ENCODE measurements at regions not wholly inside any gene's neighbourhood (a gene's known extent, or its start where the extent isn't known, plus 50 kb on each side); places are given as distances from the start of the nearest gene placed in this dataset.

DNA sequence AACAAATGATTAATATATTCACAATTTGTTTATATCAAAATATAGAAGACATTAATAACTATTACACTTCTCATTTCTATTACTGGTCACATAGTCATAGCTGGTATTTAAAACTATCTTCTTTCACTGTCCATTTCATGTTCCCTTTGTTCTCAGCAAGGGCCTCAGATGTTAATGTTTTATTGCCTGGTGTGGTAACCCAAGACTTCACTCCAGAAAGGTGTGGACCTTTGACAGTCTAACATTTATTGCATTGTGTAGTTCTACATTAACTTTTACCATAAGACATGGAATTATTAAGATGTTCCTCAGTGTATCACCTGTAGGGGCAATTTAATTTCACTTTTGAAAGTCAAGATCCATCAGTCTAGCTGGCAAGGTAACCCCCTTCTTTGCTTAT is 691.3 kb downstream of the SQOR start:
- no peak for DNase-seq

DNA sequence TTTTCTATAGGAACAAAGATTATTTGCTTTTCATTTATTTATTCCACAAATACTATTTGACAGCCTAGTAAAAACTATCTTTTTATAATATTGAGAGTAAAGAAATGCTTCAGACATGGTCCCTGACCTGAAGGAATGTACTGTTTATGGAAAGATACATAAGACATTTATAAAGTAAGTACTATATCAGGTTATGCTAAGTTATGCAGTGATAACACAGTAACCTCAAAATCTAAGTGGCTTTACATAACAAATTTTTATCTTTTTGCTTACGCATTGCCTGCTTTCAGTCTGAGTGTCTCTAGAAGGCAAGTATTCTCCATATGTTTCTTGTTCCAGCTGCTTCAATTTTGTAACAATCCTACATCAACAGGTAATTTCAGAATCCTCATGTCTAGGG is 694.0 kb downstream of the SQOR start:
- no peak for DNase-seq

DNA sequence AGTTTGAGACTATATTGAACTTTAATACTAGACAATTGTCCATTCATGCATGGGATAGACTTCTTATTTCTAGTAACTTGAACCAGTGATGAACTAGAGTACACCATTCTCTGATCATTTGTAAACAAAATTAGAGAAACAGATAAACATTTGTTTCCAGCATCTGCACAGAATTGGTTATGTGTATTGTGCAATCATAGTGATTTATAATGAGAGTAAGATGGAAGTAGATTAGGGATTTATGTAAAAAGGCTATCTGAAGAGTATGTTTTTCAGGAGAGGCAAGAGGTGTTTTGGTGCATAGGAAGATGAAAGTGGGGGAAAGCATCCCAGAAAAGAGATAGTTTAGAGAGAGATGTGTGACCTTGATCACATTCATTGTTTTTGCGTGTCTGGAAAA is 695.0 kb downstream of the SQOR start:
- no peak for DNase-seq

DNA sequence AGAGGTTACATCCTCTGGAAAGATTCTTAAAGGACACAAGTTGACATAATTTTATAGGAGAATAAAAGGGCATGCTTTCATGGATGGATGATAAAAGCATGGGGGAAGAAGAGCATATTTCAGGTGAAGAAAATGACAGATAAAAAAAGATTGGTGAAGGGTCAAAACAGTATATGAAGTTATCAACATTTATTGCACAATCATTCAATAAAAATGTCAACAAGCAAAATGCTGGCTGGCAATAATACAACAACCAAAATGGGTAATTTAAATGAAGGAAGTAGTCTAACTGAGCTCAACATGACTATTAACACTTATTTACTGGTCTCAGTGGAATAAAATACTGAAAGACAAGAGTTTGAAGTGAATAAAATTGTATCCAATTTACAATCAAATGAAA is 696.7 kb downstream of the SQOR start:
- DNase-seq = no peak

DNA sequence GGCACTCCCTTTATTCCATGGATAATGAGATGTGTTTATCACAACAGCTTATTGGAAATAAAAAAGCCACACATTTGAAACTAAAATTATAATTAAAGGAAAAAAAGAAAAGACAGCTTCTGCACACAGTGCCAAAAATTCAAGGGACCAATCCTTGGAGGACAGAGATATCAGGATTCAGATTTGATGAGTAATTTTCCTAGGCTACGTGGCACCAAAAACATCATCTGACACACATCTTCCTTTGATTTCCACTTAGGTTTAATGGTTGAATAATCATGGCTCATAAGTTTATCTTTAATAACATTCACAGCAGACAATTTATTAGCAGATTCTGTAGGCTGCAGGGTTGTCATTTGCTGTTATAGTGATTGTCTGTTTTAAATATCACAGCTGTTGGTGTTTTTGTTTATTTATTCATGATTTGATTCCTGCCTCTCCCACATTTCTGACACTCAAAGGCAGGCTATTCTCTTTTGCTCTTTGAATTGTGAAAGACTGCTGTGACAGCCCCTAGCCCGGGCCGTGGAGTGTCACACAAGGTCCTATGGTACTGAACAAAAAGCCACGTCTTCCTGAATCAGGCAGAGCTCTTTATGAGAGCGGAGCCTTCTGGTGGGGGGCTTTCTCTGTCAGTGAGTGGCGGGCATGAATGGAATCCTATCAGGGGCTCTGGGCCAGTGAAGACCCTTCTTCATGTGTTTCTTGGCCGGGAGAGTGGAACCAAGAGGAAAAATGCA is 708.5 kb downstream of the SQOR start:
- no peak for DNase-seq

DNA sequence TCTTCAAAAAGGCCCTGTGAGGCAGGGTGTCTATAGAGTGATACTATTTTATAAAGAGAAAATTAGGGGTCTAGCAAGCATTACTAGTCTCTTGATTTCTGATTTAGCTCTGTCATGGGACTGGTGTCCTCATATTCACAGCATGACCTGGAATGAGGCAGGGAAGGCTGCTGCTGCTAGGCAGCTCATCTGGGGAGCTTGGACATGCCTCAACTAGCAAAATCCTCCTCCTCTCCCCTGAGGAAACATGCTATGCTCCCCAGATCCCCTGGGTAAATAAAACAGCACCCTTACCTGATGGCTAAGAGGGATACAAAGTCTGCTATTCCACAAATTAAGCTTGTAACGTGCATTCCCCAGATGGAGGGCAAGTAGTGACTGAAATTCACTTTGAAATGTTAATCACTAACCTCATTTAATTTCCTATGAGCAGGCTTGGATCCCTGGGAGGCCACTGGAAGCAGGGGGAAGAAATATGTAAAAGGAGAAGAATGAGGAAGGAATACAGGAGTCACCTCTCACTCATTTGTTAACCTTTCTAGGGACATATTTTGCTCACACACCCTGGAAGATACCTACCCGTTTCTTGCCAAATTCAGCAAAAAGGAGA is 709.4 kb downstream of the SQOR start:
- DNase-seq = no peak

DNA sequence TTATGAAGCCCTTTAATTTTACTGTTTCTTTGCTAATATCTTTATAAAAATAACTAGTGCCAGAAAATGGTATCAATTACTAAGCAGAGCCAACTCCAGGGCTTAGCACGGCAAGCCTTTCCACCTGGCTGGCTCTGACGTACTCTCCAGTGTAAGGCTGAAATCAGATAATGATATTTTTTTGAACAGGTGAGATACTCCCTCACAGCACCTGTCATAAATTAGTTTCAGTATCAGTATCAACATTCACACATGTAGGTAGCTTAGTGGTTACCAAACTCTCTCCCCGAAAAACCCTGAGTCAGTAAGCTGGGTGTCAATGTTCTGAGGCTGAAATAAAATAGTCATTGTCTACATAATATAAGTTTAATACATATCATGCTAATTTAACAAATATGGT is 710.1 kb downstream of the SQOR start:
- no peak for DNase-seq

DNA sequence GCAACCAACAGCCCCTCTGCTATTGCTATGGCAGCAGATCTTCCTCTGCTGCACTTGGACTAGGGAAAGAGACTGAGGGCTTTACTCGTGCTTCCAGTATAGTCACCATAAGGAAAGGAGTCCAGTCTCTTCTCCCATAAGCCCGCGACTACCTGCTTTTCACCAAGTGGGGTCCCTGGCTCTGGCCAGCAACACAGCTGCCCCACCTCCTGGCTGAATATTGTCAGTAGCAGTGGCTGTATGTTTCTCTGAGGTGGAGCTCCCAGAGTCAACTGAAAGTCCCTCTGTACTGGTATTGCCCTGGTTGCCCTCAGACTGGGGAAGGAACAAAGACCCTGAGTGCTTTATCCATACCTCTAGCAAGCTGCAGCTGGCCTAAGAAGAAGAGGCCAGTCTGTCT is 719.6 kb downstream of the SQOR start:
- DNase-seq = no peak

DNA sequence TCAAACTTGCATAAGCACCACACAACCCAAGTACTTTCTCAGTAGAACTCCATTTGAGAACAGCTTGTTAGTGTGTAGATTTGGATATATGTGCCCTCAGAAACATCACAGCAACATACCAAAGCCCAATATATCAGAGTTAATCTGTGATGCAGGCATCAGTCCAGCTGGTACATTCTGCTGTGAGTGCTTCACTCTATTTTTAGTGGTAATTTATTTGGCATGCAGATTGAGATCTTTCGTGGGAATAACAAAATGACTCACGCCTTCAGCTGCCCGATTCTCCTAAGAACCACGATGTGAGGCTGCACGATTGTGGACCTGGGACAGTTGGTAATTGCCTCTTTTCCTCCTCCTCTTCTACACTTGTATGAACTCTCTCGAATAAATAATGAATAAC is 730.7 kb downstream of the SQOR start:
- no peak for DNase-seq

DNA sequence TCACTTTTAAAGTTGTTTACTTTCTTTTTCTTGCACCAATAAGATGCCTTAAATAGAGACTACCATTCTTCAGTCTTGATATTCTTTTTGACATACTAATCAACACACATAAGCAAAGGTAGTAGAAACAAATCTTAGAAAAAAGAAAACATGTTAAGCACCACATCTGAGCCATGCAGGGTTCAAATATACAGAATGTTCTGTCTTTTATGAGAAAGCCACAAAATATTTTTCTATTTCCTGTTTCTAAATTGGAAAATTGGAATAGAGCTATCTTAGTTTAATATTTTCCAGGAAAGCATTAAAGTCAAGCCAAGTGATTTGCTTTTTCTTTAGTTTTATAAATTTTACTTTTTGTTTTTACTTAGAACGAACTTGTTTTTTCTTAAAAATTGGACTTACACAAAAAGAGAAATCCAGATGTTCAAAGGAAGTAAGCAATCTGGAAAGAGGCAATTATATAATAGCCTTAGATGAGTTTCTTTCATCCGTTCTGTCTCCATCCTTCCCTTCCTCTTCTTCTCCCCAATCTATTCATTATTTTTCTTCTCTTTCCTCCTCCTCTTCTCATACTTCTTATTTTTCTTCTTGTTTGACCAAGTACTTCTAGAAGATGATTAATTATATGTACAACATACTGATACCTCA is 731.7 kb downstream of the SQOR start:
- no peak for DNase-seq

DNA sequence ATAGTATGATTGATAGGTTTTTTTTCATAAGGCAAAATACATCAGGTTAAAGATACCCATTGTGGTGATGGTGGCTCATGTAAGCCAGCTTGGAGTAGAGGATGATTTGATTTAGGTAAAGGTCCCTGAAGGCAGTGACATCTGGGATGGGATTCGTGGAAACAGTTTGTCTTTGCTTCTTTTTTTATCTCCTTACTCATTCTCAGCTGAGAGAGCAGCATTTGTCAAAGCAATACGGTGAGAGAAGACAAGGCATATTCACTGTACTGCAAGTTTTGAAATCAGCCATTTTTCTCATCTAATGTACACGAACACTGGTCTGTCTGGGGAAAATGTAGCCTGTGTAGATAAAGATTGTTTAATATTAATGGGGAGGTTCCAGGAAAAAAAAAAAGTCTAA is 749.1 kb downstream of the SQOR start:
- DNase-seq = no peak

DNA sequence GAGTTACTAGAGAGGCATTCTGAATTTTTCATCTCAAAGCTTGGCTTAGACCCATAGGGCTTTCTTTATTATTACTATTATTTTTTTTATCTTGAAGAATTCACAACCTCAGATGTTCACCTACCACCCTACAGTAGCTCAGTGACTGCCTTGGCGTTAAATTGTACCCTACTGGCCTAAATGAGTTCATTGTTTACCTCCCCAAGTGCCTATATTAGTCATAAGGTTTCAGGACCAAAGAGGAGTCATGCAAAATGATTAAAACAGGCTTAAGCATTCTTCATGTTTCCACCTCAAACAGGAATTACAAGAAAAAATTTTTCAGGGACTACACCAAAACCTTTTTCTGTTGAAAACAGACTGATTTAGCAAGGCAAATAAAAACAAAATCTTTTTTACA is 751.5 kb downstream of the SQOR start:
- no peak for DNase-seq

DNA sequence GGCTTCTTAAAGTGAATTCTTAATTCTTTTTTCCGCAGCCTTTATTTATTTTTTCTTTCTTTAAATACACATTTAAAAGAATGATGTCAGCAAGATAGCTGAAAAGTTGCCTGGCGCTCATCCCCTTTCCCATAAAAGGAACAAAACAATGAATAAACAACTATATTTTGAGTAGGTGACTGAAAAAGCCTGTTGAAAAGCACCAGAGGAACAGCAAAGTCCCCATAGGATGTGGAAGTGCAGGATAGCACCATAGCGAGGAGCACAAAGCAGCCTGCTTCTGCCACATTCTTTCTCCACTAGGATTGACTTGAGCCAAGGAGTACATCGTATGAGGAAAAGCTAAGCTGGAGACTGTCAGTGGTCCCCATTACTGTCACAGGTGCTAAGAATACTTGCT is 754.9 kb downstream of the SQOR start:
- DNase-seq = no peak

DNA sequence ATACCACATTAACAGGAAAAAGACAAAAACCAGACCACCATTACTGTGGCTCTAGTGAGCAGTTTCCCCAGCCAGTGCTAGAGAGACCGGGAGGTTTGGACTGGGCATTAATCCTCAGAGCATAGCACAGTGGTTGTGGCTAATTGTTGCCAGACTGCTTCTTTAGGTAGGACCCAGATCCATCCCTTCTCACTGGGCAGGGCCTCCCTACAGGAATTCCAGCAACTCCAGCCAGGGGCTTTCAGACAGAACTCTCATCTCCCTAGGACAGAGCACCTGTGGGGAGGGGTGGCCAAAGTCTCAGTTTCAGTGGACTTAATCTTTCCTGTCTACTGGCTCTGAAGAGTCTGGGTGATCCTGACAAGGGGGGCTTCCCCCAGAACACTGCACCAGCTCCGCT is 759.6 kb downstream of the SQOR start:
- DNase-seq = no peak

DNA sequence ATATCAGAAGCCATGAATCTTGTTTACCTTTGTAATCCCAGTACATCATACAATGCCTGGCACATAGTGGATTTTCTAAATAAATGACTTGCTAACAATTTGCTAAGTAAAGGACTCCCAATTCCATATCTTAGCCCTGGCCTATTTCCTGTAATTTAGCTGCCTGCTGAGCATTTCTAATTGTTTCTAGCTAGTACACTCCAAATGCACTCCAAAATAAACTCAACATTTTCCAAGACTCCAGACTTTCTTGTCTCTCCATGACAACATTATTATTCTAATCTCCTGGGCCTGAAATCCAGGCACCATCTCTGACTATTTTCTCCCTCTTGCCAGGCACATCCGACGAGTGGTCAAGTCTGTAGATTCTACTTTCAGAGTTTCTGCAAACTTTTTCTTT is 773.5 kb downstream of the SQOR start:
- no peak for DNase-seq

DNA sequence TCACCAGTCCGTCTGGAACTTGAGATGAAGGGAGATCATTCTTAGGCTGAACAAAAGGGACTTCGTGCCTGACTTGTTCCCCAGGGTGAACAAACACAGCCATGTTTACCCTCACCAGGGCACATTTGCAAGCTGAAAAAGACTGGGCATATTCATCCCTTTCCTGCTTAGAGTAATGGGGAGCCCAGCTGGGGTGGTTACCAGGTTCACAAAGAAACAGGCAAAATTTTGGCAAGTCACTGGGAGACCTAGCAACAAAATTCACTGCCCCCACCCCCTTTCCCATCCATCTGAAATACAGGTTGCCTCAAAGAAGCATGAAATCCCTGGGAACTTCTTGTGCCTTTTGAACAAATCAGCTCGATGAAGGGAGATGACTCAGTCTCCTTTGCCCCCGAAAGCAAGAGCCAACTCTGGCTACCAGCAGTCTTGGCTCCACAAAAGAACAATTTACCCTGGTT is 775.0 kb downstream of the SQOR start:
- DNase-seq = no peak

DNA sequence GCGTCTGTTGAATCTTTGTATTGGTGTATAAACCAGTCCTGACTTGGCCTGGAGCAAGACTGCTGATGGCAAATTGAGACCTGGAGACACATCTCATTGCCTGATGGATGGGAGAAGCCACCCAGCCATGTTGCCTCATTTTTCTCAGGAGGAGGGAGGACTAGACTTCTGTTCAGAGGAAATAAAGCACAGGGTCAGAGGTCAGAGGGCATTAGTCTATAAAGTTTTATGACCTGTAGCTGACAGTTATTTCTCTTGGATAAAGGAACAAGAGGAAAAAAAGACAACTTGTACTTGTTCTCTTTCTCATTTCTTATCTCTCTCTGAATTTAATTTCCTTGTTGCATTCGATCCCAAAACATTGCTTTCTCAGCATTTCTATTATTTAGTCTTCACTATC is 775.9 kb downstream of the SQOR start:
- DNase-seq = no peak

DNA sequence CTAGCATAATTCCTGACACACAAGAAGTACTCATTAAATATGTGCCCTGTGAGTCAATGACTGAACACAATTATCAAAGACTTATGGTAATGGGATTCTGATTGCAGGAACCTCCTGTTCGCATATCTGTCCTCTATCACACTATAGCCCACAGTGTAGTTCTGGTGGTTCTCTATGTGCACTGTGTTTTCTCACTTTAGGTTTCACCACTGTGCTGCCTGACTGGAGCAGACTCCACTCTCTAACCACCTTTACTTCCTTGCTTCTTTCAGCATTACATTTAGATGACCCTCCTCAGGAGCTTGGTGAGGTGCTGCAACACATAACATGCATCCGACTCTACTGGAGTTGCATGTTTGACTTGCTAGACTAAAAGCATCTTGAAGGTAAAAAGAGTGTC is 777.1 kb downstream of the SQOR start:
- DNase-seq = no peak

DNA sequence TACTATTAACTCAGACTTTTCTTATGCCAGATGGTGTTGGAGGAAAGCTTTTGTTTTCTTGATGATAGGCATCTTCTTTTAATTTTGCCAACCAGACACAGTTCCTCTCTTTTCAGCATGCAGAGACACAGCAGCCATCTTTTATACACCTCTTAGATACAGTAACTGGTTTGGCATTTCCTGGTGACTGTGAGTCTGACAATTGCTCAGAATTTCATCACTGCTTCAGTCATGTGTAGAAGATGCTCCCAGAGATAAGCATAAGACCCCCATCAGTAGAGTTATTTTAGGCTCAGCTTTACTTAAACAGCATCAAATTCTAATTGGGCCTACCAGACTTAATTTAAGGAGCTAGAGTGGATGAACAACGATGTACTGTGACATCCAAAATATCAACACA is 779.0 kb downstream of the SQOR start:
- no peak for DNase-seq

DNA sequence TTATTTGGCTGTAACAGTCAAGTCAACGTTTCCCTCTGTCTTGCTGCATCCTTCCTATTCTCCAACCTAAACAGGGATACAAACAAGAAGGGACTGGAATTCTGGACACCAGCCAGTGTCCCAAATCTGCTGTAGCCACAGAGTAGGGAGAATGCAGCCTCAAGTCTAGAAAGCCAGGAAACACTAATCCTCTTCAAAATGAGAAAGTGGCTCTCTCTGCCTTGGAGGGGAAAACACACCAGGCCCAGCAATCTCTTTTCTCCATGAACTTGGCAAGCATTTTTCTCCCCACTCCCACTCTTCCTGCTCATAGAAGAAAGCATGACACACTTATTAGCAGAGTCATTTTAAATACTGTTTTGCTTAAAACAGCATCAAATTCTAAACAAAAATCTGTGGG is 781.7 kb downstream of the SQOR start:
- no peak for DNase-seq

DNA sequence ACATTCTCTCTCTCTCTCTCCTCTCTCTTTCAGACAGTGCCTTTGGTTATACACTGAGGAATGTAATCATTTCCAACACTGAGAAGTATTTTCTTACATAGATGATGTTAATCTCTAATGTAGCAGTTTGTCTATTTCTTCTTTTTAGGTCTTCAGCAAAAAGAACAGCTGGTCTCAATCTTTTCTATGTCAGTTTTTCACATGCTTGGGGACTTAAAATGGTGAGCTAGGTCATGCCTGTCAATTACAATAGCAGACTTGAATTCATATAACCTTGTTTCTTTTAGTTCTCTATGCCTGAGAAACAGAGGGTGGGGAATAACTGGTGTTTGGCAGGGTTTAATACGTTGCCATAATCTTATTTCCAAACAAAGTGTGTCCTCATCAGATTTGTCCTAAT is 786.2 kb downstream of the SQOR start:
- no peak for DNase-seq

DNA sequence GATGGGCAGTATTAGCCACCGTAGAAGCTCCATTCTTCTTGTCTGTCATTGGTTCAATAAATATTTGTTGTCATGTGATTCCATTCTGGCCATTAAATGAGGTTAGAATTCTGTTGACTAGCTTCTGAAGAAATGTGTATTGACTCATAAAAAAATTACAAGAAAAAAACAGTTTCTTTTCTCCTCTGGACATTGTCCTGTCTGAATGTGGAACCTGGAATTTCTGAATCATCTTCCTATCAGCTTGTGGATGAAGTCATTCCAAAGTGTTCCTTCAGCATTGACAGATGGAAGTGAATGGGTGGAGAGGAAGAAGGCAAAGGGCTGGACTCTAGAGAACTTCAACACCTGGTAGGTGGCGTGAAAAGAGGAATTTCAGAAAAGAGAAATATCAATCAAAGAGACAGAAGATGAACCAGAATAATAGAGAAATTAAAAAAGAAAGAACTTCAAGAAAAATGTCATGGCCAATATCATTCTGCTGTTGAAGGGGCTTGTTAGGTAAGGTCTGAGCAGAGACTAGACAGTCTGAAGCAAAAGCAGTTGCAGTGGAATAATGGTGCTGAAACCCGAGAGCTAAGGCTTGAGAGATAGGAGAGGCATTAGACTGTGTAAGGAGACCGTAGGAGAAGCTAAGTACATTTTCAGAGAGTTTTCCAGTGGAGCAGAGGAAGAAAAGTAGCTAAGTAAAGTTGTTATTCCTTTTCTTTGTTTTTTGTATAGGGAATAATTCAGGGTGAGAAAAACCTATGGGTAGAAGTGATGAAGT is 806.6 kb downstream of the SQOR start:
- DNase-seq = no peak

DNA sequence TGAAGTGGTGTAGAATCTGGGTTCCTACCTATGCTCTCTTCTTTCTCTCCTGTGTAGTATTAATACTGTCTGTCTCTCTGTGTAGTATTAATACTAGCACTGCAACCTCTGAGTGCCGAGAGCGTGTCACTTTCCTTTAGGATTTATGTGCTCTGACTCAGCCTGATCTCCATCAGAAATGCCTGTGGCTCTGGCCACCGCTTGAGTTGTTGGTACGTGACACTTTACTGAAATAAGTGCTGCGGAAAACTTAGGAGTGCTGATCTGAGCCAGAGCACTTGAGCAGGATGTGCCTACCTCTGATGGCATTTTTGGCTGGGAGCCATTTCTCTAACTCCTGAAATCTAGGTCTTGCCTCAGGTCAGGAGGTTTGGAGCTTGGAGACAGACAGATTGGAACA is 807.4 kb downstream of the SQOR start:
- DNase-seq = no peak

Data from SHP77 treated with DMSO at 0.1 percent for 48 hours (cell line).